GDM1 (cell line): ENCODE measurements at regions not wholly inside any gene's neighbourhood (a gene's known extent, or its start where the extent isn't known, plus 50 kb on each side); places are given as distances from the start of the nearest gene placed in this dataset.

ENCODE experiments used
- DNase-seq: peaks from one replicate; lab custom pipeline; 2025; lab: John Stamatoyannopoulos, UW

DNA sequence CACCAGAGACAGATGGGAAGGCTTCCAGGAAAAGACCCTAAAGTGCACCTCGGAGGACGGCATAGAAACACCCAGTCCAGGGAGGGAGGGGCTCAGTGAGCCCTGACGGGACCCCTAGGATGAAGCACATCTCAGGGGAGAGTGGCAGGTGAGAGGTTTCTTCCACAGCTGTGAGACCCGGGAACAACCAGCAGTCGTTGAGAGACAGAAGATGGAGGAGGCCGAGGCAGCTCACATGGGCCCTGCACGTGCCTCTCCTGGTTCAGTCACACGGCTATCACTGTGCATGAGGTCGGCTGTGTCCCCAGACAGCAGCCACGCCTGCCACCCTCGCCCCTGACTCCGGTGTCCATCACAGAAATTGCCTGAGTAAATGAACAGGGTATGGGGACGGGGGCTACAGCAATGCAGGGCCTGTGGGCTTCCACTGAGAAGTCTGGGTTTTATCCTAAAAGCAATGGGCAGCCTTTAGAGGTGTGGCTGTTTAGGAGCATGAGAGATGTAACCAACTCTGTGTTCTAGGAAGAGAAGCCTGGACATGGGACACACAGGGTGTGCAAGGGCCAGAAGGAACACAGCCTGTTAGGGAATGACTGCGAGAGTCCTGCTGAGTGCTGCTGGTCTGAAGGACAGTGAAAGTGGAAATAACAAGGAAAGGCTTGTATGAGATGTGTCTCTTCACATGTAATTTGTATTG is 102.0 kb downstream of the TMEM18 start:
- DNase-seq: no peak

DNA sequence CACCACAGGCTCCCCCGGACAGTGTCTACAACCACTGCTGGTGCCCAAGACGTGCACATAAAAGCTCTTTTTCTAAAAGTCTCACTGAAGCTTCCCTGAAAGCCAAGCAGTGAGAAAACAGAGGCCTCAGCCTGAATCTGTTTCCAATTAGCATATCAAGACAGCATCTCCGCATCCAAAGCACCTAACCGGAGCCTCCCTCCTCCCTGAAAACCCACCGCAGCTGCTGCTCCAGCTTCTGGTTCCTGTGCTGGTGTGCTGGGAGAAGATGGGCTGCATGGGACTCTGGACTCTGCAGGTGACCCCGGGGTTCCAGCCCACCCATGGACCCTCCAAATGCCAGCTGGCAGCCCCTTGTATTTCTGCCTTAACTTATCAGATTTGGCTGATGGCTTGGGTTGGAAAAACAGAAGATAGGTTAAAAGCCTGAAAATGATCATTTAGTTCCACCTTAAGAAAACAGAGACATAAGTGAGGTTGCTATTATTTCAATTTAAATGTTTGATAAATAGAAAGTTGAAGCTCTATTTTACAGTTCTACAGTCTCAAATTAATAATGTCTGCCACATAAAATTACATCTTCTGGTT is 103.3 kb downstream of the TMEM18 start:
- no peak for DNase-seq

DNA sequence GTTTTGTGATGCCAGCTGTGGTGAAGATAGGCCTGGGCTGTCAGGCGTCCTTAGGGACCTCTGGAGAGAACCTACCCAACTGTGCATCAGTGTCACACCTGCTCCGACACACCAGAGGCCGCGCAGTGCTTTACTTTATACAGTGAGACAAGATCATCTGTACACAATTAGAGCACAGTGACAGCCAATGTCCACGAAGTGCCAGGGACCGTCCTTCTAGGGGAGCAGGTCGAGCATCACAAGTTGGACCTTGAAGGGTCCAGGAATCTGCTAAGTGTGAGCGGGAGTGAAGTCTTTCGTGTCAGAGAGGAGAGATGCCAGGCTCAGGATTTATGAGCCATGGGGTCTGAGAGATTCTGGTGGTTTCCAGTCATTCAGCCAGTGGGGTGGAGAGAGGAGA is 104.2 kb downstream of the TMEM18 start:
- DNase-seq: no peak

DNA sequence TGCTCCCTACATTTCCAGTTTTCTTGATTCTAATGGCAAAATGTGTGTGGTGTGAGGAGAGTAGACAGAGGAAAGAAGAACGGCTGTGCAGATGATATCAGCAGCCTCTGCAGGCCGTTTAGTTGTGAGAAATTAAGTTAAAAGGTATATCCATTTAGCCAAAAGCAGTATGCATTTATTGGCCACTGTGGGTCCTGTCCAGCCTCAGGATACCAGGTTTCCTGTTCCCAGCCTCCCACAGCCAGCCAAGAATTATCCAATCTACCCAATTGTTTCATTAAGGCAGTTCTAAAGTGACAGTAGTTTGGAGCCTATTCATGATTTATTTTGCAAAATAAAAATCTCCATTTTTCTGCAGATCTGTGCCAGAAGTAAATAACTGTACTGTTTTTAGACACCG is 107.5 kb downstream of the TMEM18 start:
- no peak for DNase-seq

DNA sequence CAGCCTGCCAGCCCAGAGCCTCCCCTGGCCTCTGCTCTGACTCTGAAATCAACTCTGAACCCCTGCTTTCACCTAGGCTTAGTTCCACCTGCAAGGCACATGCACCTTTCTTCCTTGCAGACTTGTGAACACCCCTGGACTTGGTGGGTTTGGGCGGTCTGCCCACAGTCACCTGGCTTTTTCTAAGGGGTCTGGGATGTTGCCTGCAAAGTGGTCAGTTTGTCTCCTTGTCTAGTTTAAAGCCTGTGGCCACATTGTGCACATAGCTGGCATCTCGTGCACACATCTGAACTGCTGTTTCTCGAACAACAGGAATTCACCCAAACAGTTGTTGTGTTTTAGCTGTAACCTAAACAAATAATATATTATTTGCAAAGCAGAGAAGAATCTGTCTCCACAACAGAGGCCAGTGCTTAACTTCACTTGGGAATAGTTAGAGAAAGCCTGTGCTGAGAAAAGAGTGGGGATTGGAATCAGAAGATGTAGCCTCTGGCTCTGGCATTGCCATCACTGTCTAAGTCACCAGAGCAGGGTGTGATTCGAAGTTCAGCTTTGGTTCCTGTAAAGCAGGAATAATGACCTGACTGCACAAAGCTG is 108.5 kb downstream of the TMEM18 start:
- DNase-seq: no peak

DNA sequence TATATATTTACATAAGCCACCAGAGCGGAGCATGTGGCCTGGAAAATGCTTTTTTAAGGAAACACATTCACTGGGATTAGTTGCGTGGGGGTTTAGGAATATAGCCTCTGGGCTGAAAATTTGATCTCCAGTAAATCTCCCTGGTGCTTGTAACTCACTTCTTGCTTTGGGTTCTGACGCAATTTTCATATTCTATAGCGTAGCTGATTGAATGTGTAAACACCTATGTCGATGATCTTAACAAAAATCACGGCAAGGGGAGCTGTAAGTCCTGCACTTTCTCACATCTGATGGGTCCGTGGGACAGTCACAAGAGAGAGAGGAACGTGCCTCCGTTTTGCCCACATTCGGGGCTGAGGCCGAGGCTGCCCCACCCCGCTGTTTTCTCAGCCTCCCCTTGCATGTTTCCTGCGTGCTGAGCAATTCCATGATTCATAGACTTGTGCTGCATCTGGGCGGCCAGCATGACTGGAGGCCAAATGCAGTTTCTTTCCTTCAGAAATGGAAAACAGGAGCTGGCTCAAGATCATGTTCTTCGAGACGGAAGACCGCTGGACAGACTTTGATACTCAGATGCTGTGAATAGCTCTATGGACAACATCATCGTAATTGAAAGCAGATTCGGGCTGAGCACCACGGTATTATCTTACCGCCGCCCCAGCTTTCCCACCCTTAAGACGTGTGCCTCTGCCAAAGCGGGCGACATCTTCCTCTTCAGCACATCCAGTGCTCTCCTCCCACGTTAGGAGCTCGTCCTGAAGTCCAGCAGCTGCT is 109.2 kb downstream of the TMEM18 start:
- DNase-seq: no peak

DNA sequence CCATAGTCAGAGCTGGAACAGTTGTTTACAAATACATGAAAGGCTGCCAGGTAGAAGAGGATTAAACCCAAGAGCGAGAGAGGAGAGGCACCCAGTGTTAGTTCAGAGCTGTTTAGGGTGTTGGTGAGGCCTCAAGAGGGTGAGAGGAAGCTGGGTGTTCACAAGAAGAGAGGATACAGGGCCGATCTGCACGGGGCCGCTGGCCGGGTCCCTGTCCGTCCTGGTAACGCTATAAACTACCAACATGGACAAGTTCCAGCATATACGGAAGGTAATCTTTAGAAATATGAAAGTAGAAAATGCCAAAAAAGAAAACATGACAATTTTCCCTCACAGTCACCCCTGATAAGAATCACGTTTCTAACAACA is 109.7 kb downstream of the TMEM18 start:
- no peak for DNase-seq

DNA sequence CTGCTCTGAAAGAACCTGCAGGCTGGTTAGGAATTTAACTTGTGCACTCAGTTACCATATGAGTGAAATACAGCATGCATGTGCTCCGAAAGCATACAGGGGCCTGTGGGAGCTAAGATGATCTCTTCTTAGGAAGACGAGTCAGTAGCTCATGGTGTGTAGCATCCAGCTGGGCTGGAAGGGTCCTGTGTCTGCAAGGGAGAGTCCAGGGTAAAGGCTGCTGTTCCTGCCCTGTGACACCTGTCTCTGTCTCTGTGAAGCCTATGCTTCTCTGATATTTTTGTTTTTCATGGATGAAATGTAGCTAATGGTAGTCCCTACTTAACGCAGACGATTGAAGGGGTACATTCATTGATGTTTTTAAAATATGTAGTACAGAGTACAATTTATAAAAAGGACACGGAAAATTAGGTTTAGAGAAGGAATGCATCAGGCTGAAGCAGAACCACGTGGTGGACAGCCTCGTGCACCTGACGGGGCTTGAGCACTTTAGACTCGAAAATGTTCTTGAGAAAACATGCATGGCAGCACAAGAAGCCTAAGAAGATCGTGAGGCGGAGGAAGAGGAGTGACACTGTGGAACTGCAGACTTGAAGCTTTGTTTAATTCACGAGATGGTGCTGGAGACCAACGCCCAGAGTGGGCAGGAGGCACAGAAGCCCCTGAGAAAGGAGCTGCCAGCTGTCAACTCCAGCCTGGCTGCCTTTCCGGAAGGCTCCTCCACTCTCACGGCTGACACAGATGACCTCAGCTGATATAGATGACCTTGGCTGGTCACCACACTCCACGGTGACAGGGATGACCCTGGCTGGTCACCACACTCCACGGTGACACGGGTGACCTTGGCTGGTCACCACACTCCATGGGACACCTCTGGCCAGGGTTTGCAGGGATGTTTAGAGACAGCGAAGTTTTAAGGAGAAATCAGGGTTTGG is 110.6 kb downstream of the TMEM18 start:
- DNase-seq: no peak

DNA sequence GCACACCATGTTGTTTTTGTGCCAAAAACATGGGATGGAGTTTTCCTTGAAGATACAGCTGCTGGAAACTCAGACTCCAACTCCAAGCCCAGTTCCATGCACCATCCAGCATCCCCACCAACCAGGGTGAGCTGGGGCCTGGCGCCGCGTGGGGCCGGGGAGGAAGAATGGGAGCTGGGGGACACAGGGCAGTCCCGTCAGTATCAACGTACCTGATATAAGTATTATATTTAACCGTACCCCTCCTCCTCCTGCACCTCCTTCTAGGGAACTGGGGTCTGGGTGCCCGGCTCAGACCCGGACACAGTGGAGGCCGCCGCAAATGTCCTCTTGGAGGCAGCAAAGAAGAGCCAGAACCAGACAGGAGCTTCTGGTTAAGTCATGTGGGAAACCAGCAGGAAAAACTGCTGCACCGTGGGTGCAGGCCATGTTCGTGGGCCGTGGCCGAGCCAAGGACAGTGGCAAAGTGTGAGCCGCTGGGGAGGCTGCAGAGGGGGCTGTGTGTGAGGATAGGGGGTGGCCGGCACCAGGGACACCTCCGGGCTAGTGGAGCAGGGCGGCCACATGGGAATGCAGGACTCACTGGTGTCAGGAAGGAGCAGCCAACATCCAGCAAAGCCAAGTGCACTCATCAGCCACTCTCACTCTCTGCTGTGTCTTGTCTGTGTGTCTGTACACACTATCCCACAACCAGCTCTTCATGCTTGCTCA is 112.6 kb downstream of the TMEM18 start:
- DNase-seq: no peak

DNA sequence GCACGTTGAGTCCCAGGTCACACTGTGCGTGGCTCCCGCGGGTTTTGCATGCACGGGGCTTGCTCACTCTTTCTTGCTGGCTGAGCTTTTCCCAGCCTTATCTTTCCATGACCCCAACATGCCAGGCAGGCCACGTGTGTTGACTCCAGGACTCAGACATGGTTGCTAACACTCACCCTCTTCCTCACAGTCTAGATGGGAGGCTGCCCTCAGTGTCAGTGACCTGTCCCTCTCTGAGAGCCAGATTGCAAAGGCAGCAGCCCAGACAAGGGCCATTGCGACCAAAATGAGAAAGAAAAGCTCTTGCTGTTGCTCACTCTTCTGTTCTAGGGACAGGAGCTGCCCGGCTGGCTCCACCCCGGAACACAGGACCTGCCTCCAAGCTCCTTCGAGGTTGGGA is 113.7 kb downstream of the TMEM18 start:
- no peak for DNase-seq

DNA sequence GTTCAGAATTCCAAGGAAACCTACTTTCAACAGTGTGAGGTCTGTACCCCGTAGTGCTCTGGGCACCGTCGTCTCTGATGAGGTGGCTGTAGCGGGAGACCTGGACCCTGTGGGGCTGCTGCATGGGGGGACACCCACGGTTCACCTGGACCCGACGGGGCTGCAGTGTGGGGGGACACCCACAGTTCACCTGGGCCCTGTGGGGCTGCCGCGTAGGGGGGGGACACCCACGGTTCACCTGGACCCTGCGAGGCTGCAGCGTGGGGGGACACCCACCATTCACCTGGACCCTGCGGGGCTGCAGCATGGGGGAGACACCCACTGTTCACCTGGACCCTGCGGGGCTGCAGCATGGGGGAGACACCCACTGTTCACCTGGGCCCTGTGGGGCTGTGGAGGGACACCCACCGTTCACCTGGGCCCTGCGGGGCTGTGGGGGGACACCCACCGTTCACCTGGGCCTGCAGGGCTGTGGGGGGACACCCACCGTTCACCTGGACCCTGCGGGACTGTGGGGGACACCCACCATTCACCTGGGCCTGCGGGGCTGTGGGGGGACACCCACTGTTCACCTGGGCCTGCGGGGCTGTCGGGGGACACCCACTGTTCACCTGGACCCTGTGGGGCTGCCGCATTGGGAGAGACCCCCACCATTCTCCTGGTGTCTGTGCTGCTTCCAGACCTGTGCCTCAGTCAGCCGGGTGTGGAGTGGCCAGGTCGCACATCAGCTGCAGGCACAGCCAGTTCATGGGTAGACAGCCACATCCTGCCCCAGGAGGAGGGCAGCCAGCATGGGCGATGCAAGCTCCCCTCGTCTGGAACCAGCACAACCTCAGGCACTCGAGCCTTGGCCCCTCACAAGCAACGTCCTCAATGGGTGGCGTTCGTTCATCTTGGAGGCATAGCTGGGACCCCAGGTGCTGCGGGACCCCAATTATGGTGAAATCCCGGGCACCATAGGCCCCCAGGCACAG is 114.5 kb downstream of the TMEM18 start:
- DNase-seq: no peak

DNA sequence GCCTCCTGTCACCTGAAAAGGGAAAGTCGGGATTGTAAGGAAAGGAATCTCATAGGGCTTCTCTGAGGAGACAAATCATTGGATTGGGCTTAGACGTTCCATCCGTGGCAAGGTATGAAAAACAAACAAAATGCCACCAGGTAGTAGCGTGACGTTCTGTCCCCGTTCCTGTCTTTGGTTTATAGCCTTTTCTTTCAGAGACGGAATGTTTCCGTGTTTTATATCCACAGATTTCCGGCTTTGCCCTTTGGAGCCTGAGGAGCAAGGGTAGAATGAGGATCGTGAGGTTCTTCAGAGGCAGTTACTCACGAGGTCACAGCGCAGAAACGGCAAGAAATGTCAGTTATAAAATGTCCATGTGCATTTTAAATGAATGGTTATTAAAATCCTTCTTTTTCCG is 118.3 kb downstream of the TMEM18 start:
- no peak for DNase-seq

DNA sequence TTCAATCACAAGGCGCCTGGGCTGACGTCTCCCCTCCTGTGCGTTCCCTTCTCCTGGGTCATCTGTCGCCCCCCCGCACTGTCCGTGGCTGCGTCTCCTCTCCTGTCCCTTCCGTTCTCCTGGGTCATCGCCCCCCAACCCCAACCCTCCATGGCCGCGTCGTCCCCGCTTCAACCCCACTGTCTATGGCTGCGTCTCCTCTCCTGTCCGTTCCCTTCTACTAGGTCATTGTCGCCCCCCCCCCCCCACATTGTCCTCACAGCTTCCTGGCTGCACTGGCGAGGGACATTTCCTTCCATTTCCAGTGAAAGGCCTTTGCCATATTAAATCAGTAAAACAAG is 118.9 kb downstream of the TMEM18 start:
- DNase-seq: no peak

DNA sequence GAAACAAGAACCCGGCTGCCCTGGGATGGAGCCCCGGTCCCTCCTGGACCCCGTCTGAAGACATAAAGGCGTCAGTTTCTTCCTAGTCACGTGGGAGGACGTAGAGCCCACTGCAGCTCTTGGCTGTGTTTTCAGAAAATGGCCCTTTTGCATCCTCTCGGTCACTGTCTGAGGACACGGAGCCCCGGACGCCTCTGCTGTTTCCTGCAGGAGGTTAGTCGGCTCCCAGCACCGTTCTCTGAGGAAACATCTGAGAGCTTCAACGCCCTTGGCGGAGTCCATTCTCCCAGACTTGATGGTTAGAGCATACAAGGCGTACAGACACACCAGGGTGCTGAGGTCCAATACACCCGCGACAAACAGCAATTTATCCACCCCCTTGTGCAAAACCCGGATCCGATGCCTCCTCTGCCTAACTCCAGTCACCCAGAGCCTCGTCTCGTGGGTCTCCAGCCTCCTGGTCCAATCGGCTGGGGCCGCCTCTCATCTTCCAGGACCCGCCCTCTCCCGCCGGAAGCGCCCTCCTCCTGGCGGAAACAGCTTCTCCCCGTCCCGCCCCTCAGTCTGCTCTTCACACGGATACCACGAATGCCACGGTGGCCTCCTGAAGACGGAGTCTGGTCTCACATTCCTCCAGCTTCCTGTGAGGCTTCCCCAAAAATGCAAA is 119.4 kb downstream of the TMEM18 start:
- no peak for DNase-seq

DNA sequence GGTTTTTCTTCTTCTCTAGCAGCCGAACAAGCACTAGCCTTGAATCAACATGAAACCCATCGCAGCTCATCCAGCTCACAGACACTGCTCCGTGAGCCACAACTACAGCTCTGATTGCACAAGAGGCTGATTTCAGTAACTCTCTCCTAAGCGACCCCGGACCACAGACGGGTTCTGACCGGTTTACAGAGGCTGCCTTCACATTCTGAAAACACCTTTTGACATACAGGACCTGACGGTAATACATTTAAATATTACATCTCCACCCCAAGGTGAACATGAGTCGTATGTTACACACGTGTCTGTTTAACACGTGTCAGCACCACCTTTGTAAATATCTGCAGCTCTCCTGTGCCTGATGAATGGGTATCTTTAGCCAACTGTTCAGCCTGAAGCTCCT is 120.7 kb downstream of the TMEM18 start:
- no peak for DNase-seq

DNA sequence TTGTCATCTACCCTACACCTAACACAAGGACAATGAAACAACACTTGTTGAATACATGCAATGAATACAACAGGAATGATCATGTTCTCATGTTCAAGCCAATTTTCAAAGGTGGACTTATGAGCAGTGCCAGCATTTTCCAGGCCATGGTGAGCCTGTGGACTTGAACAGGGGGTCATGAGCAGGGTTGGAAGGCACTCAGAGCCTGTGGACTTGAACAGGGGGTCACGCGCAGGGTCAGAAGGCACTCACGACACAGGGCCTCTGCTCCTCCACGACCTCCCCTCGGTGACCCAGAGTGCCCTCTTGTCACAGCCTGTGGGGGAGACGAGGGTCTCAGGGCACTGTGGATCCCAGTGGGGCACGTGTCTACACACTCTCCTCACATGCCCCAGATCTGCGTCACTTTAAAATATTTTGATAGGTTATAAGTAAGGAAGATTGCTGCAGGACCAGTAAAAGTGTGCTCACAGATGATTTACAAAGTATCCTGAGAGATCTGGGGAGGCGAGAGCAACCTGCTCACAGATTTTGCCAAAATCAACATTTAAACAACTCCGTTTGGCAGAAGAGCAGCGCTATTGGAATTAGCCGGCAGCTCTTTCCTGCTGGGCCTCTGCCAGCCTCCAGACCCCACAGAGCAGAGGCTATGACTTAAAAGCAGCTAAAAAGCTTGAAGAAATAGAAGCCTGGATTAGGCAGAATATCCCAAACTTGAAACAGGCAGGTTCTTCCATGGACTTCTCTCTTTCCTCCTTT is 121.9 kb downstream of the TMEM18 start:
- no peak for DNase-seq

DNA sequence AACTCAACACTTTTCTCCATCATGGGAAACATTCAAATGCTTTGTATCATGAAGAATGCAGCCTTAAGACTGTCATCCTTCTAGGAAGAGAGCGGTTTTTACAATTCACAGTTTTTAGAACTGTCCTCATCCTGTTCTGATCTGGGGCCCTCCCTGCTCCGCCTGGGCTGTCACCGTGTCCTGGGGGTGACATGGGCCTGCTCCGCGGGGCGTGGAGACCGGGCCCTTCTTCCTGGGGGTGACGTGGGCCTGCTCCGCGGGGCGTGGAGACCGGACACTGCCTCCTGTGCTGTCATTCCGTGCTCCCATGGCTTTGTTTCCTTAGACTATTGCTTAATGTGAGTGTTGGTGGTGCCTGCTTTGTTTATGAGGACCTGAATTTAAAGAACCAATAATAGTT is 122.8 kb downstream of the TMEM18 start:
- DNase-seq: no peak

DNA sequence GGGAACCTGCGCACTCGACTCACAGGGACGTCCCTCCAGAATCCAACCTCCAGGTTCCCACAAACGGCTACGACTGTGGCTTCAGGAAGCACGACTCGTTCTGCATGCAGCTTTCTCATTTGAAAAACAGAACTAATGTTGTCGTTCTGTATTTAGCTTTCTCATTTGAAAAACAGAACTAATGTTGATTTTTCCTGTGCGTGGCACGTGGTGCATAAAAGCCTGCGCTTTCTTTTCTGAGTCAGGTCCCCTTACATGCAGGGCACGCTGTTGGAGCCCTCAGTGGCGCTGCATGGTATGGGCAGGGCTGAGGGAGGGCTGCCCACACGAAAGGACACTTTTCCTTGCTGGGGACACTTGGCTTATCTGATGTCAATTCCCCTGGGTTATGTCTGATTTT is 124.3 kb downstream of the TMEM18 start:
- no peak for DNase-seq

DNA sequence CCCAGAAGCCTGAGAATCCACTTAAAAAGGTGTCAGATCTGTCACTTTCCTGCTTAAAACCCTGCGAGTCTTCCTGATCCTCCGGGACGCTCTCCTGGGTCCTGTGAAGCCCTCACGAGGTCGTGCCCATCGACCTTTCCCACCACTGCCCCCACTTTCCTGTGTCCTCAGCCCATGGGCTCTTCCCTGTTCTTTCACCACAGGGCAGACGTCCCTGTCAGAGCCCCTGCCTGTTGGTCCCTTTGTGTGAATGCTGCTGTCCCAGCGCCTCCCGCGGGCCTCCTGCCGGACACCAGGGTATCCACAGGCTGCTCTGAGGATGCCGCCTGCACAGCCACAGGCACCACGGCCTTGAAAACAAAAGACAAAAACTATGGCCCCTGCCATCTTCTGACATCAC is 125.6 kb downstream of the TMEM18 start:
- DNase-seq: no peak
